WI38 (cell line): ENCODE measurements at regions not wholly inside any gene's neighbourhood (a gene's known extent, or its start where the extent isn't known, plus 50 kb on each side); places are given as distances from the start of the nearest gene placed in this dataset.
A peak's percentile ranks its signal among the peaks of the same experiment; 100 is the strongest.

Experiments
- H3K4me3 ChIP-seq: 2 replicates; pipeline ENCODE4 v1.5.1; 2011; ENCODE audit warnings: low read depth, mild to moderate bottlenecking, control low read depth, low read length
- TF ChIP-seq, protein P1 (sequence below): IDR thresholded peaks from 2 replicates; pipeline ENCODE4 v1.5.1; 2012; ENCODE audit warnings: low read depth, mild to moderate bottlenecking, control low read depth, low read length

DNA sequence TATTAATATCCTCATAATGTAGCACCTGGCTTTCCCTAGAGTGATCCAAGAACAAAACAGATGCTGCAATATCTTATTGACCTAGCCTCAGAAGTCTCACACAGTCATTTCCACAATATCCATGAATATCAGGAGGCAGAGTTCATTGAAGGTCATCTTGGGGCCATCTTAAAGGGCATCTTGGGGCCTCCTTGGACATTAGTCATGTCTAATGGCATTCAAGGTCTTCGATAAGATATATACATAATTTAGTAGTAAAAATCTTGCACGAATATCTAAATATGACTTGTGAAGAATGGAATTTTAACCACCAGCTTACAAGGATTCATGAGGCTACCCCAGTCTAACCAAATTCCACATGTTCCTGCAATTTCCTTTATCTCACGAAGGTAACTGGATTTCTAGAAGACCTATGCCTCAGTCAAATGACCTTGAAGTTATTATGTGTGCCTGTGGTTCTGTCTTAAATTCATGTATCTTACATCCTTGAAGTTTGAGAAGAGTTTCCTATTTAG is 163.6 kb upstream of the SPEF2 start:
- TF ChIP-seq, protein P1, sequence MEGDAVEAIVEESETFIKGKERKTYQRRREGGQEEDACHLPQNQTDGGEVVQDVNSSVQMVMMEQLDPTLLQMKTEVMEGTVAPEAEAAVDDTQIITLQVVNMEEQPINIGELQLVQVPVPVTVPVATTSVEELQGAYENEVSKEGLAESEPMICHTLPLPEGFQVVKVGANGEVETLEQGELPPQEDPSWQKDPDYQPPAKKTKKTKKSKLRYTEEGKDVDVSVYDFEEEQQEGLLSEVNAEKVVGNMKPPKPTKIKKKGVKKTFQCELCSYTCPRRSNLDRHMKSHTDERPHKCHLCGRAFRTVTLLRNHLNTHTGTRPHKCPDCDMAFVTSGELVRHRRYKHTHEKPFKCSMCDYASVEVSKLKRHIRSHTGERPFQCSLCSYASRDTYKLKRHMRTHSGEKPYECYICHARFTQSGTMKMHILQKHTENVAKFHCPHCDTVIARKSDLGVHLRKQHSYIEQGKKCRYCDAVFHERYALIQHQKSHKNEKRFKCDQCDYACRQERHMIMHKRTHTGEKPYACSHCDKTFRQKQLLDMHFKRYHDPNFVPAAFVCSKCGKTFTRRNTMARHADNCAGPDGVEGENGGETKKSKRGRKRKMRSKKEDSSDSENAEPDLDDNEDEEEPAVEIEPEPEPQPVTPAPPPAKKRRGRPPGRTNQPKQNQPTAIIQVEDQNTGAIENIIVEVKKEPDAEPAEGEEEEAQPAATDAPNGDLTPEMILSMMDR: no peak
- no peak overlapping the region for H3K4me3 ChIP-seq

DNA sequence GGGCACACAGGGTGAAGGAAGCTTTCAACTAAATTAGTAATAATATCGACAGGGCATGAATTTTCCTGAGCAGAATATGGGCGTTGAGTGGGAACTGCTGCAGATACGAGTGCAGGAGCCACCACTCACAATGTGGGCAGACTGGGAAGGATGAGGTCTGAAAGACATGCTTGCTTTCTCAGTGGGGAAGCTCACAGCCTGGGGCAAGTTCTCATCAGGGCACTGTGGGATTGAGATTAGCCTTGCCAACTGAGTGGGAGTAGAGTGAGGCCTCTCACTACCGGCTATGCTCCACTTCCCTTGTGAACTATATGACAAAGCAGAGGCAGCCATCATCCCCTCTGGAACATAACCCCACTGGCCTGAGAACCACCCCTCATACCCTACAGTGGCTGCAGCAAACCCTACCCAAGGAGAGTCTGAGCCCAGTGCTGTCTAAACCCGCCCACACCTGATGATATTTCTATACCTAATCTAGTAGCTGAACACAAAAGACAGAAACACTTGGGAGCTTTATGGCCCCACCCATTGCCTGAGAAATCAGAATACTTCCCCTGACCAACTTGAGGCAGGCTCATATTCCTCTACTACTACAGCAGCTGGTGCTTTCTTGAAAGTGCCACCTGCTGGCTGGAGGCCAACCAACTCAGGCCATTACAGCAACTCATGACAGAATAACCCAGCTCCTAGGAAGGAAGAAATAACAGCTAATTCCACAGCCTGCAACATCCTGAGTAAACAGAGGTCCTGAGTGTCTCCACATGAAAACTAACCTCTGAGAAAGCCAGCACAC is 173.7 kb upstream of the SPEF2 start:
- TF ChIP-seq, protein P1: no peak
- no peak overlapping the region for H3K4me3 ChIP-seq

DNA sequence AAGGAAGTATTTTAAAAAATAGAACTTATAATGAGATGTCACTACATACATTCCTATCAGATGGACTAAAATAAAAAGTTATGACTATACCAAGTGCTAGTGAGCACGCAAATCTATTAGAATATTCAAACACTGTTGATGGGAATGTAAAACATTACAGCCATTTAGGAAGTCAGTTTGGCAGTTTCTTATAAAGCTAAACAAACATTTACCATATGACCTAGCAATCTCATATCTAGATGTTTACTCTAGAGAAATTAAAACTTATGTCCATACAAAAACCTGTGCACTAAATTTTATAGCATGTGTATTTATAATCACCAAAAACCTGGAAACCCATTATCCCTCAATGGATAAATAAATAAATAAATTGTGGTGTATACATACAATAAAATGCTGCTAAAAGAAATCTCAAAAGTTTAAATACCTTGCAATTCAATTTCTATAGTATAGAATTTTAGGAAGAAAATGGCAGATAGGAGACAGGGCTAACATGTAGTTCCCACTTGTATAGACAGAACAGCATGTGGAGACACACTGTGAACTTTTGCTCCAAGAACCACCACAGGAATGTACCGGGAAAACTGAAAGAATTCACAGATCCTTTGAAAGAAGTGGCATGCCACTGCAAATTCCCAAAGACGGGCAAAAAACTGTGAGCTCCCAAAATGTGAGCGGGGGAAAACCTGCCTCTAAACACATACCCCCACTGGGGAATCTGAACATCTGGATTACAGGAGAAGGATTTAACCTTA is 174.6 kb upstream of the SPEF2 start:
- no peak overlapping the region for H3K4me3 ChIP-seq
- TF ChIP-seq, protein P1: no peak

DNA sequence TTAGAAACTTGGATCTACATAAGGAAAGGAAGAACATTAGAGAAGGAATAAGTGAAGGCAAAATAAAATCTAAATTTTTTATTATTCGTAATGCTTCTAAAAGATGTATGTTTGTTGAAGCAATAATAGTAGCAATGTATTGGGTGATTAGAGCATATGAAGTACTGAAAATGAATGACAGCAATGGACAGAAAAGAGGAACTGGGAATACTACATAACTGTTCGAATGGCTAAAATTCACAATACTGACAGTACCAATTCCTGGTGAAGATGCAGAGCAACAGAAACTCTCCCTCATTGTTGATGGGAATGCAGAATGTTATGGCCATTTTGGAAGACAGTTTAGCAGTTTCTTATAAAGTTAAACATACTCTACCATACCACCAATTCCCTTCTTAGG is 177.3 kb upstream of the SPEF2 start:
- no peak overlapping the region for H3K4me3 ChIP-seq
- TF ChIP-seq, protein P1: no peak

DNA sequence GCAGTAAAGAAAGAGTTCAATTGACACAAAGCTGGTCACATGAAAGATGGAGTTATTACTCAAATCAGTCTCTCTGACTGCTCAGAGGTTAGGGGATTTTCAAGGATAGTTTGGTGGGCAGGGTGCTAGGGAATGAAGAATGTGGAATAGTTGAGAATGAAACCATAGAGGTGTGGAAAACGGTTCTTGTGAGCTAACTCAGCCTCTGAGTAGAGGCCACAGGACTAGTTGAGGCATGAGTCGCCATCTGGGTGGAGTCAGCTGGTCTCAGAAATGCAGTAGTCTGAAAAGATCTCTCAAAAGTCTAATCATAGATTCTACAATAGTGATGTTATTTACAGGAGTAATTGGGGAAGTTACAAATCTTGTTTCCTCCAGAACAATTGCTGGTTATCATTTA is 178.9 kb upstream of the SPEF2 start:
- H3K4me3 ChIP-seq: no peak overlapping the region
- TF ChIP-seq, protein P1: no peak

DNA sequence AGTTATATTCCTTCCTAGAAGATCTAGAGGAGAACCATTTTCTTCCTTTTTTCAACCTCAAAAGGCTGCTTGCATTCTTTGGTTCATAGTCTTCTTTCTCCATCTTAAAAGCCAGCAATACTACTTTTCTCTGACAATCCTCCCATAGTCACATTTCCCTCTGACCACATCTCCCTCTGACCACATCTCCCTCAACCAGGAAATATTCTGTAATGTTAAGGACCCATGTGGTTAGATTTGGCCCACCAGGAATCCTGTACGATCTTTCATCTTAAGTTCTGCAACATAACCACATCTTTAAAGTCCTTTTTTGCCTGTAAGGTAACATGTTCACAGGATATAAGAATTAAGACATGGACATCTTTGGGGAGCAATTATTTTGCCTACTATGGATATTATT is 179.4 kb upstream of the SPEF2 start:
- TF ChIP-seq, protein P1: no peak
- no peak overlapping the region for H3K4me3 ChIP-seq

DNA sequence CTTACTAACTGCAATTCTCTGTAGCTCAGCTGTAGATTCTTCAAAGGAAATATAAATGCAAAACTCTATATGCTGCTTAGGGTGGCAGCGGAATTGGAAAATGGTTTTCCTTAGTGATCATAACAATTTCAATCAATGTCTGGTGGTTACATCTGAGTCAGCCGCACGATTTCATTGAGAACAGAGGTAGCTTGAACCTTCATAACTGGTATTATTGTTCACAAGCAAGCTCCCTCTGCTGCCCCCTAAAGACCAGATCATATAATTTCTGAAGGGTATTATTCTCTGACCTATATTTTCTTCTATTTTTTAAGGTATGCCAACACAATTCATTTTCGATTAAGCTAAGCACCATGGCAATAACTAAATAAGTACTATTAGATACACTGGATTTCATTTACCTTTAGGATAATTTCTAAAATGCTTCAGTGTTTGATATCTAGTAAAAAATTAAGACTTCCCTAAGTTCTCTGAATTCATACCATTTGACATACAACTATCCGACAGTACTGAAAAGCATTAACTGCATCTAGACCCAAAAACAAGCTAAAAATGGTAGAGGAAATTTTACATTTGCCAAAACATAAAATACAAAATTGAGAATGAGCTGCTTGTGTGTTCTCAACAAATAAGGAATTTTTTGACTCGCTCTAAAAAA is 181.1 kb upstream of the SPEF2 start:
- TF ChIP-seq, protein P1: peak; percentile 33; the same call in 1 of the 2 replicates
- H3K4me3 ChIP-seq: no peak overlapping the region
